OCI-LY3 (cell line): ENCODE measurements at regions not wholly inside any gene's neighbourhood (a gene's known extent, or its start where the extent isn't known, plus 50 kb on each side); places are given as distances from the start of the nearest gene placed in this dataset.
"Not testable (repeated sequence)": the region's sequence is repeated elsewhere in the genome, so short reads cannot be mapped to it uniquely, and the experiment has no call there.

Source experiments
- H2AFZ ChIP-seq: fragments of 200-600, 300-600 bp; shearing (Covaris generic); 2 replicates; pipeline ENCODE4 v1.6.0; 2014; ENCODE audit warnings: antibody characterized with exemption, low read depth, low read length
- H3K27ac ChIP-seq: fragments of 200-600, 300-600 bp; sonication (generic); 2 replicates; pipeline ENCODE4 v1.5.1; 2014; ENCODE audit warnings: mild to moderate bottlenecking, low read length, moderate library complexity, mixed read lengths
- H3K27me3 ChIP-seq: fragments of 200-600, 300-600 bp; sonication (generic); 2 replicates; pipeline ENCODE4 v1.6.1; 2014; ENCODE audit warnings: low read depth, low read length, mixed read lengths
- H3K36me3 ChIP-seq: fragments of 200-600, 300-600 bp; sonication (generic); replicated peaks from 2 replicates; pipeline ENCODE3; 2014; ENCODE audit warnings: low read depth, low read length, mixed read lengths
- H3K4me1 ChIP-seq: fragments of 300-600, 200-600 bp; sonication (generic); 2 replicates; pipeline ENCODE4 v1.6.1; 2014; ENCODE audit warnings: low read length, mixed read lengths
- H3K4me2 ChIP-seq: fragments of 200-600, 300-600 bp; sonication (generic); 2 replicates; pipeline ENCODE4 v1.6.1; 2014; ENCODE audit warnings: low read length, mixed read lengths
- H3K4me3 ChIP-seq: fragments of 300-600, 200-600 bp; sonication (generic); 2 replicates; pipeline ENCODE4 v1.5.1; 2014; ENCODE audit warnings: antibody characterized with exemption, mild to moderate bottlenecking, low read length, moderate library complexity
- H3K79me2 ChIP-seq: fragments of 300-600, 200-600 bp; shearing (Covaris generic); 2 replicates; pipeline ENCODE4 v1.6.1; 2014; ENCODE audit warnings: mild to moderate bottlenecking, low read length, mixed read lengths
- H3K9ac ChIP-seq: fragments of 300-600, 200-600 bp; shearing (Covaris generic); 2 replicates; pipeline ENCODE4 v1.6.0; 2014; ENCODE audit warnings: mild to moderate bottlenecking, low read length, moderate library complexity
- H3K9me3 ChIP-seq: fragments of 200-600, 300-600 bp; shearing (Covaris generic); 2 replicates; pipeline ENCODE4 v1.6.1; 2014; ENCODE audit warnings: low read length, mixed read lengths; ENCODE audit not compliant: insufficient read depth
- H4K20me1 ChIP-seq: fragments of 200-600, 300-600 bp; sonication (generic); 2 replicates; pipeline ENCODE4 v1.6.1; 2016; ENCODE audit warnings: low read length, mixed read lengths; ENCODE audit not compliant: insufficient read depth
- CTCF ChIP-seq: fragments of 200-600, 300-600 bp; sonication (generic); IDR thresholded peaks from 2 replicates; pipeline ENCODE4 v1.5.1; 2014; ENCODE audit warnings: antibody characterized with exemption, low read length, low read depth
- EZH2phosphoT487 ChIP-seq: fragments of 200-600 bp; shearing (Covaris generic); IDR thresholded peaks from 2 replicates; pipeline ENCODE4 v1.6.1; 2018; ENCODE audit warnings: antibody characterized with exemption, mixed run types, low read depth

GRCh38 chr16:29107299-29107698, 122.4 kb downstream of the LAT start:
- H3K9ac ChIP-seq = no peak overlapping the region
- H3K79me2 ChIP-seq = no peaks in the 10 kb centered on the region
- peaks cover 16% of the 10 kb centered on the region for H3K4me1 ChIP-seq
- no peaks in the 10 kb centered on the region for H4K20me1 ChIP-seq
- H3K4me3 ChIP-seq = no peak overlapping the region
- TF ChIP-seq EZH2phosphoT487 (no peak), CTCF (no peak)
- no peak overlapping the region for H3K4me2 ChIP-seq
- no peak overlapping the region for H3K27ac ChIP-seq
- no peaks in the 10 kb centered on the region for H3K9me3 ChIP-seq
- no peaks in the 10 kb centered on the region for H3K36me3 ChIP-seq
- no peaks in the 10 kb centered on the region for H3K27me3 ChIP-seq
- H2AFZ ChIP-seq = no peak overlapping the region

GRCh38 chr16:29106259-29106908, 121.5 kb downstream of the LAT start:
- not testable (repeated sequence) for H4K20me1 ChIP-seq, H3K36me3 ChIP-seq, H3K4me3 ChIP-seq, H3K9ac ChIP-seq, H2AFZ ChIP-seq, H3K9me3 ChIP-seq, H3K27ac ChIP-seq, H3K4me2 ChIP-seq, H3K27me3 ChIP-seq, H3K79me2 ChIP-seq
- peaks cover 16% of the 10 kb centered on the region for H3K4me1 ChIP-seq

- not testable (repeated sequence) for H3K4me2 ChIP-seq, H3K79me2 ChIP-seq, H4K20me1 ChIP-seq, H3K4me3 ChIP-seq, H3K9ac ChIP-seq, H3K4me1 ChIP-seq, H2AFZ ChIP-seq, H3K27ac ChIP-seq, H3K36me3 ChIP-seq, H3K27me3 ChIP-seq, H3K9me3 ChIP-seq
These were observed 119.7 kb downstream of the LAT start for GRCh38 chr16:29104600-29104999.

- H3K27ac ChIP-seq, H3K4me3 ChIP-seq, H3K27me3 ChIP-seq, H3K9me3 ChIP-seq, H3K36me3 ChIP-seq, H3K9ac ChIP-seq, H3K4me1 ChIP-seq, H3K4me2 ChIP-seq, H4K20me1 ChIP-seq, H3K79me2 ChIP-seq, H2AFZ ChIP-seq: not testable (repeated sequence)
These were observed 113.1 kb downstream of the LAT start for GRCh38 chr16:29097965-29098364.

- not testable (repeated sequence) for H3K27me3 ChIP-seq, H3K79me2 ChIP-seq, H3K9ac ChIP-seq, H3K4me3 ChIP-seq, H3K36me3 ChIP-seq, H3K9me3 ChIP-seq, H3K4me2 ChIP-seq, H2AFZ ChIP-seq, H4K20me1 ChIP-seq, H3K4me1 ChIP-seq, H3K27ac ChIP-seq
These were observed 110.1 kb downstream of the LAT start for GRCh38 chr16:29094729-29095624.

GRCh38 chr16:29094325-29094724, 109.5 kb downstream of the LAT start:
- H3K4me1 ChIP-seq, H3K79me2 ChIP-seq, H3K4me2 ChIP-seq, H3K27me3 ChIP-seq, H3K9me3 ChIP-seq, H3K9ac ChIP-seq, H3K27ac ChIP-seq, H4K20me1 ChIP-seq, H2AFZ ChIP-seq, H3K4me3 ChIP-seq, H3K36me3 ChIP-seq: not testable (repeated sequence)

GRCh38 chr16:29089679-29090078, 104.8 kb downstream of the LAT start:
- H2AFZ ChIP-seq, H3K4me2 ChIP-seq, H3K79me2 ChIP-seq, H3K27me3 ChIP-seq, H3K36me3 ChIP-seq, H3K27ac ChIP-seq, H3K4me1 ChIP-seq, H3K9me3 ChIP-seq, H4K20me1 ChIP-seq, H3K4me3 ChIP-seq, H3K9ac ChIP-seq: not testable (repeated sequence)

GRCh38 chr16:29087673-29088072, 102.8 kb downstream of the LAT start:
- not testable (repeated sequence) for H3K4me3 ChIP-seq, H3K27ac ChIP-seq, H3K4me2 ChIP-seq, H3K4me1 ChIP-seq, H2AFZ ChIP-seq, H3K79me2 ChIP-seq, H3K9ac ChIP-seq, H3K9me3 ChIP-seq, H4K20me1 ChIP-seq, H3K36me3 ChIP-seq, H3K27me3 ChIP-seq
